A549 (cell line): ENCODE measurements at regions not wholly inside any gene's neighbourhood (a gene's known extent, or its start where the extent isn't known, plus 50 kb on each side); places are given as distances from the start of the nearest gene placed in this dataset.

Source experiments
- ATAC-seq, 2 experiments: fragments of 200-7000 bp in 1 of 2; fragments of >200 bp in 1 of 2; cut with Nextera tagmentation in 1 of 2; cut with Tn5 transposase in 1 of 2; 3 replicates each; pipeline versions ENCODE4 v1.8.0 to v1.9.1; 2018 to 2020; ENCODE audit warnings: mild to moderate bottlenecking in 1 of 2, moderate library complexity in 1 of 2
- CTCF ChIA-PET: fragments of 300-600 bp; sonication (Branson Sonifier 250); formaldehyde crosslinking; extraction: SDS; loops from one replicate; lab custom pipeline; 2021; ENCODE audit warnings: antibody characterized with exemption, inconsistent platforms; lab: Yijun Ruan, JAX
- POLR2A ChIA-PET: fragments of 350-600 bp; formaldehyde crosslinking; extraction: SDS; loops from one replicate; lab custom pipeline; 2021; ENCODE audit warnings: antibody characterized with exemption, inconsistent platforms; lab: Yijun Ruan, JAX
- DNase-seq, 2 experiments: peaks; one replicate each; pipeline versions ENCODE4 v3.0.0 to v3.0.0-alpha.2; 2011 to 2016; ENCODE audit warnings: low read depth in 1 of 2, low spot score in 1 of 2
- FAIRE-seq: peaks from 2 replicates; lab custom pipeline; 2011; peaks lifted over from hg19 to GRCh38; lab: Jason Lieb, UNC
- H3K27ac ChIP-seq, 2 experiments: fragments of >200 bp; sonication (Bioruptor Twin); formaldehyde crosslinking; 3 replicates each; pipeline ENCODE4 v1.5.1; 2016 to 2017
- H3K4me1 ChIP-seq: fragments of >200 bp; sonication (Bioruptor Twin); formaldehyde crosslinking; 3 replicates; pipeline ENCODE4 v1.6.1; 2016
- H3K4me2 ChIP-seq: fragments of >200 bp; sonication (Bioruptor Twin); formaldehyde crosslinking; 3 replicates; pipeline ENCODE4 v1.6.1; 2016
- H3K4me3 ChIP-seq: fragments of >200 bp; sonication (Bioruptor Twin); formaldehyde crosslinking; 3 replicates; pipeline ENCODE4 v1.5.1; 2016
- H3K9me3 ChIP-seq: fragments of >200 bp; sonication (Bioruptor Twin); formaldehyde crosslinking; 3 replicates; pipeline ENCODE4 v1.6.1; 2016
- ATOH8 ChIP-seq: fragments of 250-450 bp; sonication (Bioruptor Pico); IDR thresholded peaks from 2 replicates; pipeline ENCODE4 v1.5.0; 2020; ENCODE audit warnings: low read depth, mild to moderate bottlenecking, moderate library complexity
- ELK1 ChIP-seq: fragments of 150-350 bp; IDR thresholded peaks from 2 replicates; pipeline ENCODE4 v1.6.1; 2014; ENCODE audit warnings: low read depth, mild to moderate bottlenecking, low read length
- FOSB ChIP-seq: fragments of 250-450 bp; sonication (Bioruptor Pico); IDR thresholded peaks from 2 replicates; pipeline ENCODE4 v1.5.0; 2020; ENCODE audit warnings: mild to moderate bottlenecking, moderate library complexity
- FOSL2 ChIP-seq, 2 experiments: fragments of 450-650 bp in 1 of 2; fragments of >200 bp in 1 of 2; sonication (Bioruptor Twin) in 1 of 2; formaldehyde crosslinking; IDR thresholded peaks; 2 replicates each; pipeline versions ENCODE4 v1.5.0 to v1.6.1; 2016 to 2020; ENCODE audit warnings: mild to moderate bottlenecking in 1 of 2, moderate library complexity in 1 of 2
- GATA3 ChIP-seq: IDR thresholded peaks from 2 replicates; pipeline ENCODE4 v1.6.1; 2012; ENCODE audit warnings: borderline replicate concordance
- HES2 ChIP-seq: fragments of >200 bp; sonication (Bioruptor Twin); formaldehyde crosslinking; IDR thresholded peaks from 2 replicates; pipeline ENCODE4 v1.6.1; 2016
- HMGXB4 ChIP-seq: fragments of 250-450 bp; sonication (Bioruptor Pico); IDR thresholded peaks from 2 replicates; pipeline ENCODE4 v1.5.0; 2021; ENCODE audit warnings: mild to moderate bottlenecking, moderate library complexity, borderline replicate concordance
- HOXA7 ChIP-seq: fragments of 250-450 bp; sonication (Bioruptor Pico); IDR thresholded peaks from 2 replicates; pipeline ENCODE4 v1.5.0; 2020; ENCODE audit warnings: mild to moderate bottlenecking, moderate library complexity
- HOXB5 ChIP-seq: fragments of 250-450 bp; sonication (Bioruptor Pico); IDR thresholded peaks from 2 replicates; pipeline ENCODE4 v1.5.0; 2020; ENCODE audit warnings: mild to moderate bottlenecking, moderate library complexity
- JUNB ChIP-seq: fragments of >200 bp; sonication (Bioruptor Twin); formaldehyde crosslinking; IDR thresholded peaks from 2 replicates; pipeline ENCODE4 v1.6.1; 2016
- KDM1A ChIP-seq: fragments of 200-600 bp; sonication (generic); IDR thresholded peaks from 2 replicates; pipeline ENCODE4 v1.6.1; 2016; ENCODE audit warnings: low read depth, mild to moderate bottlenecking
- KDM5A ChIP-seq: fragments of 200-600 bp; sonication (generic); IDR thresholded peaks from 2 replicates; pipeline ENCODE4 v1.6.1; 2016; ENCODE audit warnings: antibody characterized with exemption, mild to moderate bottlenecking
- NFE2L2 ChIP-seq: fragments of 150-350 bp; conservative IDR thresholded peaks from 2 replicates; pipeline ENCODE4 v1.6.1; 2014; ENCODE audit warnings: low read length
- PHF8 ChIP-seq: fragments of 200-600 bp; sonication (generic); IDR thresholded peaks from 2 replicates; pipeline ENCODE4 v1.6.1; 2016; ENCODE audit warnings: low read depth, mild to moderate bottlenecking, antibody characterized with exemption, moderate library complexity, borderline replicate concordance
- POLR2A ChIP-seq: IDR thresholded peaks from 2 replicates; pipeline ENCODE4 v1.6.1; 2012; ENCODE audit warnings: mild to moderate bottlenecking, low read length
- POLR2AphosphoS2 ChIP-seq: conservative IDR thresholded peaks from 2 replicates; pipeline ENCODE4 v1.6.1; 2012; ENCODE audit warnings: low read length, improper control_type of control experiment, inconsistent platforms
- TFCP2L1 ChIP-seq: fragments of 250-450 bp; sonication (Bioruptor Pico); IDR thresholded peaks from 2 replicates; pipeline ENCODE4 v1.5.0; 2021; ENCODE audit warnings: mild to moderate bottlenecking
- USF2 ChIP-seq: fragments of 450-650 bp; IDR thresholded peaks from 2 replicates; pipeline ENCODE4 v1.6.1; 2014; ENCODE audit warnings: antibody characterized with exemption
- ZFP36 ChIP-seq: fragments of 450-650 bp; IDR thresholded peaks from 2 replicates; pipeline ENCODE4 v1.6.1; 2014; ENCODE audit warnings: borderline replicate concordance; ENCODE audit not compliant: partially characterized antibody
- WGBS: methylation state at CpG from one replicate; pipeline ENCODE4 v1.1.6; 2017; ENCODE audit errors: missing lambda C conversion rate; 5-methylcytosine and 5-hydroxymethylcytosine counted together

- DNase-seq, result no peak
- 54% methylated on average over 2 of the region's 2 CpGs for WGBS
- no peak overlapping the region for H3K4me2 ChIP-seq
- no peaks in the 10 kb centered on the region for H3K4me1 ChIP-seq
- ChIA-PET POLR2A (no interaction called here), CTCF (no interaction called here)
- H3K4me3 ChIP-seq, result no peak overlapping the region
- no peaks in the 10 kb centered on the region for H3K9me3 ChIP-seq
- no peak for FAIRE-seq
- H3K27ac ChIP-seq, result no peak overlapping the region
- TF ChIP-seq NFE2L2, result no peak
- ATAC-seq, result no peak
Measured at GRCh38 chr3:95333826-95334225, 1271.0 kb downstream of the NSUN3 start.

- no peak for FAIRE-seq
- no peak overlapping the region for H3K4me2 ChIP-seq
- H3K9me3 ChIP-seq, result no peaks in the 10 kb centered on the region
- TF ChIP-seq USF2, result no peak
- TF ChIP-seq HOXA7 (CRISPR knock-in tag), result no peak
- no peak for TF ChIP-seq HMGXB4
- no peak for TF ChIP-seq TFCP2L1 (CRISPR knock-in tag)
- ChIA-PET POLR2A (no interaction called here), CTCF (no interaction called here)
- no peak for ATAC-seq
- no peak overlapping the region for H3K27ac ChIP-seq
- H3K4me1 ChIP-seq, result no peaks in the 10 kb centered on the region
- DNase-seq, result no peak
- H3K4me3 ChIP-seq, result no peak overlapping the region
Measured at GRCh38 chr3:95334461-95334860, 1271.6 kb downstream of the NSUN3 start.

GRCh38 chr3:95335517-95335916 lies 1272.7 kb downstream of the NSUN3 start:
- TF ChIP-seq NFE2L2, result no peak
- no peak for TF ChIP-seq HOXB5 (CRISPR knock-in tag)
- TF ChIP-seq POLR2AphosphoS2, result no peak
- no peak for TF ChIP-seq HES2
- no peak for TF ChIP-seq POLR2A
- TF ChIP-seq ATOH8 (CRISPR knock-in tag), result no peak
- TF ChIP-seq JUNB, result no peak
- no peak for TF ChIP-seq FOSB
- no peak for TF ChIP-seq PHF8
- TF ChIP-seq ELK1, result no peak
- TF ChIP-seq ZFP36, result no peak
- TF ChIP-seq GATA3, result no peak
- no peak for TF ChIP-seq KDM5A
- no peak for TF ChIP-seq KDM1A
- TF ChIP-seq HMGXB4, result no peak
- no peak for TF ChIP-seq FOSL2 (IDR thresholded peaks at IDR 0.05)
- TF ChIP-seq FOSL2 (CRISPR knock-in tag; IDR thresholded peaks at IDR 0.05), result no peak
- CTCF ChIA-PET, result no interaction called here
- DNase-seq, result no peak
- Histone ChIP-seq H3K27ac (no peak overlapping the region), H3K9me3 (no peaks in the 10 kb centered on the region), H3K4me2 (no peak overlapping the region), H3K4me1 (no peaks in the 10 kb centered on the region), H3K4me3 (no peak overlapping the region)
- no peak for ATAC-seq
- POLR2A ChIA-PET, result no interaction called here
- no peak for FAIRE-seq
